ENCODE measurements at regions not wholly inside any gene's neighbourhood (a gene's known extent, or its start where the extent isn't known, plus 50 kb on each side); places are given as distances from the start of the nearest gene placed in this dataset.

DNA sequence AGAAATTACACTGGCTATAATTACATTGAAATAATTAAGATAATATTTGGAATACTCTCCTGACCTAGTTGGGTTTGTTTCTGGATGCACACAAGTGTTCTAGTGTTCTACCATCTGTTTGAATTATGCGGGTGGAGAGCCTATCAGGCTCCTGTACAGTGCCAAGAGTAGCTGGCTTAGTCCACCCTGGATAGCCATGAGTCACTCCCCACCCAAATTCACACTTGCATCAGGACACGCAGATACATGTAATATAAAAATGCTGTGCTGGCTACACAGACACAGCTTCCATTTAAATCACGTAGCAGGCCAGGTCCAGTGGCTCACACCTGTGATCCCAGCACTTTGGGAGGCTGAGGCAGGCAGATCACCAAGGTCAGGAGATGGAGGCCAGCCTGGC, 686.2 kb upstream of the SLC35B3 start:
- no peak for DNase-seq (ENCODE audit: low read depth in 3 of 3)

DNA sequence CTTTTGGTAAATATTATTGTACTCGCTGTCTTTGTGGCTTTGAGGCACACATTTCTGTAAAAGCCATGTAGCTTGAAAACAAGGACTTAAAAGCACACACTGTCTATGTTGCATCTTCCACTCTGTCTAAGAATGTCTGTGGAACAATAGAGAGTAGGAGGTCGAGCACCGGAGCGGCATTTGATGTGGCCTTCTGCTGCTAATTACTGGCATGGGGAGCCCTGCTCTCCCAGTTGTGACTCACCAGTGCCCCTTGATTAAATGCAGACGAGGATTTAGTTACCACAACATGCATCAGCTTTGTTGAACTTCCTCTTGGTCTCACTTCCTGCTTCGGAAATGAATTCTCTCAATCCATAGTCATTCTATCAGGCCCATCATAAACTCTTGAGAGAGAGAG, 680.7 kb upstream of the SLC35B3 start:
- no peak for DNase-seq (ENCODE audit: low read depth in 3 of 3)

- no peak for DNase-seq (ENCODE audit: low read depth in 3 of 3)
Measured at GRCh38 chr6:9112544-9112943, 677.2 kb upstream of the SLC35B3 start.

- no peak for DNase-seq (ENCODE audit: low read depth in 3 of 3)
Measured at GRCh38 chr6:9103876-9104521, 668.7 kb upstream of the SLC35B3 start.

DNA sequence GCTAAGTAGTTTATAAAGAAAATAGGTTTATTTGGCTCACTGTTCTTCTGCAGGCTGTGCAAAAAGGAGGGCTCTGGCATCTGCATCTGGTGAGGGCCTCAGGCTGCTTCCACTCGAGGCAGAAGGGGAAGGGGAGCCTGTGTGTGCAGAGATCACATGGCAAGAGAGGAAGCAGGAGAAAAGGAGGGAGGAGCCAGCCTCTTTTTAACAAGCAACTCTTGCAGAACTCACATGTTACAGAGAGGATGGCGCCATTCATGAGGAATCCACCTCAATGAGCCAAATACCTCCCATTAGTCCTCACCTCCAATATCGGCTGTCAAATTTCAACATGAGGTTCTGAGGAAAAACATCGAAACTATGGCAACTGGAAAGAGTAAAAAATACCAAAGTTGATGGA, 666.6 kb upstream of the SLC35B3 start:
- no peak for DNase-seq (ENCODE audit: low read depth in 3 of 3)

- no peak for DNase-seq (ENCODE audit: low read depth in 3 of 3)
Measured at GRCh38 chr6:9100869-9101580, 665.7 kb upstream of the SLC35B3 start.

DNA sequence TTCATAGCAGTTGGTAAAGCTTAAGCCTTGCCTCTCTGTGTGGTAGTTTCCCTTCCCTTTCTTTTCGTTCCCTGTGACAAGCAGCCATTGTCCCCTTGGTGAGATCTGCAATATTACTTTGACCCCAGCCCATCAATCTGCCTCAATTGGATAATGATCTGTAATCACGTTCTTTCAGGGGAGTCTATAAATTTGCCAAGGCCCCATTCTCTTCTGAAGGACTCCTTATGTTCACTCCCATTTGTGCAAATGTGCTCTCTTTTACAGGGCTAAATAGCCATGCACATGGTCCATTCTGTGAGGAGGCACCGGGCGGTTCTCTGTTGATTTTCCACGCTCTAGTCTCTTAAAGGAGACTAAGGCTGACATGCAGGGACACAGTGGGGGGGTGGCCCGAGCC, 660.4 kb upstream of the SLC35B3 start:
- no peak for DNase-seq (ENCODE audit: low read depth in 3 of 3)

DNA sequence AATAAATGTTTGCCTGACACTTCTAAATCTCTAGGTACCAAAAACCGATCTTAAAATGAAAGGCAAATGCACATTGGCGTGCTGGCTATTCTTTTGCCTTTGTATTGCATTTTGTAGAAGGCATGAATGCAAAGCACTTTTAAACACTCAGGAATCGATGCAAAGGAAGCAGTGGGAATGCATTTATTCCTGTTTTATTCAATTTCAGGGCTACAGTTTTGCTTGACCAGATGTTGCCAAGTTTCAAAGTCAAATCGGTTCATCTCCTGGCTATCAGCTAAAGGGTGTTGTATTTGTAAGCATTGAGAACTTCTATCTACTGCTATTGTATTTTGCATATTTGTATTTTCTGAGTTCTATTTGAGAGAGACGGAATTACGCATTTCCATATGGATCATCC, 659.8 kb upstream of the SLC35B3 start:
- no peak for DNase-seq (ENCODE audit: low read depth in 3 of 3)

- no peak for DNase-seq (ENCODE audit: low read depth in 3 of 3)
Measured at GRCh38 chr6:9089724-9090123, 654.4 kb upstream of the SLC35B3 start.

- DNase-seq (ENCODE audit: low read depth in 3 of 3): no peak
Measured at GRCh38 chr6:9087470-9087869, 652.1 kb upstream of the SLC35B3 start.

DNA sequence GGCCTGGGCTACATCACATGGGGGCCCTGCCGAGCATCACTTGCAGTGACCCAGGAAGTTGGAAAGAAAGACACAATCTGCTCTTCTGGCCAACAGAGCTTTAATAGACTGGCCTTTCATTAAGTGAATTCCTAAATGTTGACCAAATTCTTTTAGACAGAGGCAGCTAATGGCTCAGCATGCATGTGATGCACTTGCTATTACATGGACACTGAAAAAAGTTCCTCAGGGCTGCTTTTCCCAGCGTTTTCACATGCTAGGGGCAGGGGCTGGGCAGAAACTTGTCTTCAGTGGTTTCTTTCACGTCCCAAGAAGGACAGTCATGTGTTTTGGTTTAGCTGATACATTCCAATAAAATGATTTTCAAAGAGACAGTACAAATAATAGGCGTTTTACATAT, 651.0 kb upstream of the SLC35B3 start:
- DNase-seq (ENCODE audit: low read depth in 3 of 3): no peak

GRCh38 chr6:9085709-9086070, 650.3 kb upstream of the SLC35B3 start:
- DNase-seq (ENCODE audit: low read depth in 3 of 3): no peak

DNA sequence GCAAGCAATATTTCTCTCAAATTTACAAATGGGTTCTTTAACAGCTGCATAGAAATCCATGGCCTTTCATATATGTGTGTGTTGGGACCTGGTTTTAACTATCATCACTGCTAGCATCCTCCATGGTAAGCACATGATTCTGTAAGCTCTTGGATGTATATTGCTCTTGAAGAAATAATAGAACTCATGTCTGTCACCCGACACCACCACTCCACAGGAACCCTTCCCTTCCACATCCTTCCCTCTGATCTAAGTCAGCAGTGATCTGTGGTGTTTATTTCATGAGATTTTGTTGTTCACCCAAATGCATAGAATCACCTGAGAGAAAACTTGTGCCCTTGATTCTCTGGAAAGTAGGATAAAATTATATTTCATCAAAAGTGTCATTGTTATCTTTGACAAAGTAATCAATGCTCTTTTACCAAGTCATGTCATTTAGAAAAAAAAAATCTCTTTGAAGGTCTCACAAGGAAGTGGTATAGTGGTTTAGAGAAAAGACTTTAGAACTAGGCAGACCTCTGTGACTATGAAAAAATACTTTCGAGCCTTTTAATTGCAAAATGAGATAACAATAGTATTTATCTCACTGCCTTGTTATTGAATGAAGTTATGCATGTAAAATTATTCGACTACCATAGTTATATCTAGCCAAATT, 649.8 kb upstream of the SLC35B3 start:
- no peak for DNase-seq (ENCODE audit: low read depth in 3 of 3)

GRCh38 chr6:9083108-9083507, 647.8 kb upstream of the SLC35B3 start:
- DNase-seq (ENCODE audit: low read depth in 3 of 3): no peak

- no peak for DNase-seq (ENCODE audit: low read depth in 3 of 3)
Measured at GRCh38 chr6:9066726-9067125, 631.4 kb upstream of the SLC35B3 start.

GRCh38 chr6:9064156-9064555, 628.8 kb upstream of the SLC35B3 start:
- DNase-seq (ENCODE audit: low read depth in 3 of 3): no peak

DNA sequence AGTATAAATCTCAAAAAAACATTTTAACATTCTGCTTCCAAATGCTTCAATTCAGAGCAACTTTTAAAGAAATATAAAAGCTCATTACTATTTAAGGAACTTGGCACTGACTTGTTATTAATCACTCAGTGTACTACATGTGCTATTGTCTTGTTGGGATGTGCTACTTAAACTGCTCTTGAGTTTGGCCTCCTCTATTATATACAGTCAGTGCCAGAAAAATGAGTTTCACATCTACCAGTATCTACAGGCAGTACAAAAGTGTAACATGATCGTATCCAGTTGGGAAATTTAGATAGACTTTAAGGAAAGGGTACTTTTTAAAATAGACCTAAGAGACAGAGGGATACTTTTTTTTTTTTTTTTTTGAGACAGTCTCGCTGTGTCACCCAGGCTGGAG, 627.3 kb upstream of the SLC35B3 start:
- no peak for DNase-seq (ENCODE audit: low read depth in 3 of 3)

DNA sequence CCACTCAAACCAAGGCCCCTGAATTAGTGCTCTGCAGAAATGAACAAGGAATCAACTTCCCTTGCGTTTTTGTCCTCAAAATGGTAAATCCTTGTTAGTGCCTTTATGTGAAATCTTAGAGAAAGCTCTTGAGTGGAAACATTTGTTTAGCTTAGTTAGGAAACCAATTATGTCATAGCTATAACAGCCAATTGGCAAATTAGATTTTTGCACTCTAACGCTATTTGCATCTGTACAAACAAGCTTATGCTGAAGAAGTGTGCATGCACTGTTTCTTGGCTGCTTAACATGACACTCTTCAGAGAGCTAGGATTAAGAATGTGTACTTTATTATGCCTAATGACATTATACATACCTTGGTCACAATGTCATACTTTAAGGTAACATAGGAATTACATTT, 622.6 kb upstream of the SLC35B3 start:
- DNase-seq (ENCODE audit: low read depth in 3 of 3): no peak

GRCh38 chr6:9056556-9056955, 621.2 kb upstream of the SLC35B3 start:
- no peak for DNase-seq (ENCODE audit: low read depth in 3 of 3)

GRCh38 chr6:9044426-9044825, 609.1 kb upstream of the SLC35B3 start:
- DNase-seq (ENCODE audit: low read depth in 3 of 3): no peak

- DNase-seq (ENCODE audit: low read depth in 3 of 3): no peak
Measured at GRCh38 chr6:9040718-9041117, 605.4 kb upstream of the SLC35B3 start.

DNA sequence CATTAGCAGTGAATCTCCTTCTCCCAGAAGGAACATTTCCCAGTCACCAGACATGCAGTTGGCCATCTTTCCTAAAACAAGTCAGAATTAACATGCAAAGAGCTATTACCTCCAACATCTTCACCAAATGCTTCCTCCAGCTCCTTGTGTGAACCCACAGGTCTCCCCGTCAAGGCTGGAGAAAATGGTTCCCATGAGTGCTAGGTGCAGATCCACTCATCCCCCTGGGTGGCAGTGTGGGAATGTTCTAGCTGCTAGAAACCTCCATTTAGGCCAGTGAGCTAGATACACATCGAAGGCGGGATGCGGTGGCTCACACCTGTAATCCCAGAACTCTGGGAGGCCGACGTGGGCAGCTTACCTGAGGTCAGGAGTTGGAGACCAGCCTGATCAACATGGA, 603.9 kb upstream of the SLC35B3 start:
- no peak for DNase-seq (ENCODE audit: low read depth in 3 of 3)

DNA sequence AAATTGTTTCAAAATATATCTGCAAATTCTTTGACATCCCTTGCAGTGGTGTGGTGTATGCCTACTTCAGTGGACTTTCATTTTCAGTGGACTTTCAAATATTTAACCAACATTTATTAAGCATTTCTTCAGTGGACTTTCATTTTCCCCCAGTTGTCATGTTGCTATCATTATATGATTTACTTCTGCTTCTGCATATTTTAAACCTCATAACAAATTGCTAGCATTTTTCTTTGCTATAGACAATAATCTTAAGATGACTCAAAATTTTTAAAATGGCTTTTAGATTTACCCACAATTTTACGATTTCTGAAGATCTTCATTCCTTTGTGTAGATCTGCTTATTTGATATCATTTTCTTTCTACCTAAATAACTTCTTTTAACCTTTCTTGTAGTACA, 592.7 kb upstream of the SLC35B3 start:
- DNase-seq (ENCODE audit: low read depth in 3 of 3): no peak
